GM12878 (cell line): ENCODE measurements at regions not wholly inside any gene's neighbourhood (a gene's known extent, or its start where the extent isn't known, plus 50 kb on each side); places are given as distances from the start of the nearest gene placed in this dataset.

Experiments
- ATAC-seq: fragments of 200-7000 bp; cut with Tn5 transposase; 3 replicates; pipeline ENCODE4 v1.9.1; 2020; ENCODE audit warnings: mild to moderate bottlenecking, moderate library complexity
- BruUV-seq: library from RNA; stranded (reverse); fragments of 400-500 nt; replicated peaks from 2 replicates; lab custom pipeline; 2021; lab: Mats Ljungman, UMichigan
- CTCF ChIA-PET: fragments of 300-600 bp; sonication (Branson Sonifier 250); formaldehyde crosslinking; extraction: SDS; loops from one replicate; lab custom pipeline; 2021; ENCODE audit warnings: inconsistent platforms; lab: Yijun Ruan, JAX
- POLR2A ChIA-PET: fragments of 350-600 bp; formaldehyde crosslinking; extraction: SDS; loops from one replicate; lab custom pipeline; 2021; ENCODE audit warnings: inconsistent platforms; lab: Charles Lee
- RAD21 ChIA-PET: fragments of 300-600 bp; sonication (Branson Sonifier 250); formaldehyde crosslinking; loops from one replicate; lab custom pipeline; 2023; ENCODE audit warnings: antibody characterized with exemption; ENCODE audit not compliant: unreplicated experiment; lab: Charles Lee
- SMC1A ChIA-PET: fragments of 300-600 bp; sonication (Branson Sonifier 250); formaldehyde crosslinking; loops from one replicate; lab custom pipeline; 2023; ENCODE audit not compliant: unreplicated experiment, uncharacterized antibody; lab: Charles Lee
- DNase-seq: peaks from one replicate; pipeline ENCODE4 v3.0.0-alpha.2; 2011; ENCODE audit warnings: low read depth, low spot score
- FAIRE-seq: peaks from 3 replicates; lab custom pipeline; 2011; peaks lifted over from hg19 to GRCh38; lab: Jason Lieb, UNC
- H2AFZ ChIP-seq: 2 replicates; pipeline ENCODE4 v1.6.0; 2011; ENCODE audit warnings: low read depth, low read length, control low read depth; ENCODE audit not compliant: control insufficient read depth
- H3K27ac ChIP-seq: 2 replicates; pipeline ENCODE4 v1.5.1; 2011; ENCODE audit warnings: control low read depth; ENCODE audit not compliant: control insufficient read depth, insufficient read depth
- H3K27me3 ChIP-seq, 2 experiments: replicated peaks in 1 of 2; 2 replicates each; pipeline versions ENCODE4 v1.6.0 to v1.6.1; 2011; ENCODE audit warnings: low read length in 1 of 2; ENCODE audit not compliant: control insufficient read depth in 2 of 2, insufficient read depth in 2 of 2
- H3K36me3 ChIP-seq, 2 experiments: 2 replicates each; pipeline ENCODE4 v1.5.1; 2011; ENCODE audit warnings: low read length in 1 of 2; ENCODE audit not compliant: control insufficient read depth in 2 of 2, insufficient read depth in 2 of 2
- H3K4me1 ChIP-seq: 2 replicates; pipeline ENCODE4 v1.6.1; 2011; ENCODE audit warnings: mild to moderate bottlenecking, low read length, moderate library complexity, mixed read lengths; ENCODE audit not compliant: control insufficient read depth, insufficient read depth
- H3K4me2 ChIP-seq: 2 replicates; pipeline ENCODE4 v1.6.0; 2011; ENCODE audit warnings: control low read depth; ENCODE audit not compliant: control insufficient read depth, insufficient read depth
- H3K4me3 ChIP-seq: fragments of 200-600 bp; sonication (generic); 2 replicates; pipeline ENCODE4 v1.5.1; 2016
- H3K79me2 ChIP-seq: 2 replicates; pipeline ENCODE4 v1.6.0; 2011; ENCODE audit warnings: low read length; ENCODE audit not compliant: control insufficient read depth, insufficient read depth
- H3K9ac ChIP-seq: 2 replicates; pipeline ENCODE4 v1.8.0; 2011; ENCODE audit warnings: low read length, control low read depth, mixed read lengths; ENCODE audit not compliant: control insufficient read depth, insufficient read depth
- H3K9me3 ChIP-seq: replicated peaks from 3 replicates; pipeline ENCODE4 v1.5.1; 2011; ENCODE audit warnings: mild to moderate bottlenecking, low read length; ENCODE audit not compliant: control insufficient read depth, insufficient read depth
- H4K20me1 ChIP-seq: 2 replicates; pipeline ENCODE4 v1.6.0; 2011; ENCODE audit not compliant: control insufficient read depth, insufficient read depth
- BCL11A ChIP-seq: IDR thresholded peaks from 2 replicates; pipeline ENCODE4 v1.6.1; 2011; ENCODE audit warnings: low read depth, low read length
- CHD2 ChIP-seq: IDR thresholded peaks from 2 replicates; pipeline ENCODE4 v1.6.1; 2011; ENCODE audit warnings: low read depth, low read length, improper control_type of control experiment, borderline replicate concordance
- EGR1 ChIP-seq, 2 experiments: IDR thresholded peaks; 1 replicate in 1 of 2; 2 replicates in 1 of 2; pipeline ENCODE4 v1.6.1; 2011 to 2012; ENCODE audit warnings: low read depth in 2 of 2, low read length in 2 of 2, borderline replicate concordance in 1 of 2, mild to moderate bottlenecking in 1 of 2, moderate library complexity in 1 of 2
- ETV6 ChIP-seq, 2 experiments: fragments of 450-650 bp in 1 of 2; IDR thresholded peaks in 1 of 2; conservative IDR thresholded peaks in 1 of 2; 2 replicates each; pipeline ENCODE4 v1.6.1; 2014; ENCODE audit warnings: antibody characterized with exemption in 1 of 2, borderline replicate concordance in 1 of 2, low read depth in 1 of 2, mild to moderate bottlenecking in 1 of 2, moderate library complexity in 1 of 2
- NBN ChIP-seq: fragments of 450-650 bp; IDR thresholded peaks from 2 replicates; pipeline ENCODE4 v1.6.1; 2016
- NRF1 ChIP-seq: conservative IDR thresholded peaks from 2 replicates; pipeline ENCODE4 v1.6.1; 2011; ENCODE audit warnings: mild to moderate bottlenecking, low read depth, low read length, improper control_type of control experiment
- RCOR1 ChIP-seq: conservative IDR thresholded peaks from 2 replicates; pipeline ENCODE4 v1.6.1; 2012; ENCODE audit warnings: low read depth, low read length, improper control_type of control experiment
- TARDBP ChIP-seq: IDR thresholded peaks from 2 replicates; pipeline ENCODE4 v1.6.1; 2016; ENCODE audit warnings: borderline replicate concordance
- ZBED1 ChIP-seq: IDR thresholded peaks from 2 replicates; pipeline ENCODE4 v1.6.1; 2016; ENCODE audit warnings: borderline replicate concordance
- ZNF384 ChIP-seq: IDR thresholded peaks from 2 replicates; pipeline ENCODE4 v1.6.1; 2012; ENCODE audit warnings: low read depth, mild to moderate bottlenecking, low read length, improper control_type of control experiment, borderline replicate concordance
- WGBS: methylation state at CpG from one replicate; pipeline ENCODE4 v1.1.6; 2016; ENCODE audit warnings: low lambda C conversion rate; ENCODE audit not compliant: insufficient replicate concordance, insufficient coverage; ENCODE audit errors: missing lambda C conversion rate; 5-methylcytosine and 5-hydroxymethylcytosine counted together
- in situ Hi-C: fragments of 300-500 bp; cut with MboI; formaldehyde crosslinking; loops from 9 replicates; pipeline ENCODE4 v1.14.3; 2018; ENCODE audit warnings: mixed read lengths
- intact Hi-C: fragments of 100-400 bp; cut with micrococcal nuclease; formaldehyde crosslinking; loops from one replicate; pipeline ENCODE4 v1.14.2; 2022; ENCODE audit not compliant: unreplicated experiment
- TF ChIP-seq, protein P1 (sequence below): fragments of 450-650 bp; conservative IDR thresholded peaks from 2 replicates; pipeline ENCODE4 v1.6.1; 2017; ENCODE audit warnings: mild to moderate bottlenecking, moderate library complexity
- TF ChIP-seq, protein P2 (sequence below): fragments of 450-650 bp; IDR thresholded peaks from 2 replicates; pipeline ENCODE4 v1.6.1; 2017; ENCODE audit warnings: borderline replicate concordance

DNA sequence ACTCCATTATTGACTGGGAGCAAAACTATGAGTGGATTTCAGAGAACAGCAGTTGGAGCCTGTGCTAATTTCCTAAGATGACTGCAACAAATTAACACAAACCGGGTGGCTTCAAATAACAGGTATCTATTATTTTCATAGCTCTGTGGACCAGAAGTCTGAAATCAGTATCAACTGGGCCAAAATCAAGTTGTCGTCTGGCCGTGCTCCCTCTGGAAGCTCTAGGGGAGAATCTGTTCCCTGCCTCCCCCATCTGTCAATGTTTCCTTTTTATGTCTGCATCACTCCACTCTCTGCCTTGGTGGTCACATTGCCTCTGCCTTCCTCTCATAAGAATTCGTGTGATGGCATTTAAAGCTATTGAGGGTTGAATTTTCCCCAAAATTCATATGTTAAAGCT is 269.8 kb downstream of the TMX3 start:
- no TSS peak for BruUV-seq

More for the DNA sequence above, 269.8 kb downstream of the TMX3 start:
- TF ChIP-seq ZBED1: no peak
- TF ChIP-seq ZNF384: no peak
- no peak for TF ChIP-seq EGR1 (IDR thresholded peaks at IDR 0.05; ENCODE audit: borderline replicate concordance in 1 of 2, low read depth in 2 of 2, low read length in 2 of 2)
- TF ChIP-seq BCL11A: no peak
- TF ChIP-seq, protein P1, sequence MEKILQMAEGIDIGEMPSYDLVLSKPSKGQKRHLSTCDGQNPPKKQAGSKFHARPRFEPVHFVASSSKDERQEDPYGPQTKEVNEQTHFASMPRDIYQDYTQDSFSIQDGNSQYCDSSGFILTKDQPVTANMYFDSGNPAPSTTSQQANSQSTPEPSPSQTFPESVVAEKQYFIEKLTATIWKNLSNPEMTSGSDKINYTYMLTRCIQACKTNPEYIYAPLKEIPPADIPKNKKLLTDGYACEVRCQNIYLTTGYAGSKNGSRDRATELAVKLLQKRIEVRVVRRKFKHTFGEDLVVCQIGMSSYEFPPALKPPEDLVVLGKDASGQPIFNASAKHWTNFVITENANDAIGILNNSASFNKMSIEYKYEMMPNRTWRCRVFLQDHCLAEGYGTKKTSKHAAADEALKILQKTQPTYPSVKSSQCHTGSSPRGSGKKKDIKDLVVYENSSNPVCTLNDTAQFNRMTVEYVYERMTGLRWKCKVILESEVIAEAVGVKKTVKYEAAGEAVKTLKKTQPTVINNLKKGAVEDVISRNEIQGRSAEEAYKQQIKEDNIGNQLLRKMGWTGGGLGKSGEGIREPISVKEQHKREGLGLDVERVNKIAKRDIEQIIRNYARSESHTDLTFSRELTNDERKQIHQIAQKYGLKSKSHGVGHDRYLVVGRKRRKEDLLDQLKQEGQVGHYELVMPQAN: no peak
- no peak for TF ChIP-seq CHD2
- no peak for TF ChIP-seq ETV6 (conservative IDR thresholded peaks at IDR 0.05 in 1 of 2, IDR thresholded peaks at IDR 0.05 in 1 of 2; ENCODE audit: borderline replicate concordance in 1 of 2, low read depth in 1 of 2)
- no peak for TF ChIP-seq TARDBP
- TF ChIP-seq NRF1: no peak
- no peak for TF ChIP-seq RCOR1
- TF ChIP-seq NBN: no peak
- TF ChIP-seq, protein P2, sequence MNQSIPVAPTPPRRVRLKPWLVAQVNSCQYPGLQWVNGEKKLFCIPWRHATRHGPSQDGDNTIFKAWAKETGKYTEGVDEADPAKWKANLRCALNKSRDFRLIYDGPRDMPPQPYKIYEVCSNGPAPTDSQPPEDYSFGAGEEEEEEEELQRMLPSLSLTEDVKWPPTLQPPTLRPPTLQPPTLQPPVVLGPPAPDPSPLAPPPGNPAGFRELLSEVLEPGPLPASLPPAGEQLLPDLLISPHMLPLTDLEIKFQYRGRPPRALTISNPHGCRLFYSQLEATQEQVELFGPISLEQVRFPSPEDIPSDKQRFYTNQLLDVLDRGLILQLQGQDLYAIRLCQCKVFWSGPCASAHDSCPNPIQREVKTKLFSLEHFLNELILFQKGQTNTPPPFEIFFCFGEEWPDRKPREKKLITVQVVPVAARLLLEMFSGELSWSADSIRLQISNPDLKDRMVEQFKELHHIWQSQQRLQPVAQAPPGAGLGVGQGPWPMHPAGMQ: no peak
- ChIA-PET SMC1A (no interaction called here), CTCF (no interaction called here), RAD21 (no interaction called here), POLR2A (no interaction called here)
- Histone ChIP-seq H3K4me1 (no peaks in the 10 kb centered on the region), H4K20me1 (no peaks in the 10 kb centered on the region), H3K36me3 (no peaks in the 10 kb centered on the region), H2AFZ (no peak overlapping the region), H3K27me3 (no peaks in the 10 kb centered on the region), H3K79me2 (no peaks in the 10 kb centered on the region), H3K9ac (no peak overlapping the region), H3K4me3 (no peak overlapping the region), H3K4me2 (no peak overlapping the region), H3K27ac (no peak overlapping the region), H3K9me3 (no peaks in the 10 kb centered on the region)
- ATAC-seq (no peak), FAIRE-seq (no peak), DNase-seq (no peak)
- intact Hi-C loops (no loop called here), in situ Hi-C loops (no loop called here)
- 60% methylated on average over 4 of the region's 4 CpGs for WGBS
